ENCODE measurements at regions not wholly inside any gene's neighbourhood (a gene's known extent, or its start where the extent isn't known, plus 50 kb on each side); places are given as distances from the start of the nearest gene placed in this dataset.
"Not testable (repeated sequence)": the region's sequence is repeated elsewhere in the genome, so short reads cannot be mapped to it uniquely, and the experiment has no call there.

DNA sequence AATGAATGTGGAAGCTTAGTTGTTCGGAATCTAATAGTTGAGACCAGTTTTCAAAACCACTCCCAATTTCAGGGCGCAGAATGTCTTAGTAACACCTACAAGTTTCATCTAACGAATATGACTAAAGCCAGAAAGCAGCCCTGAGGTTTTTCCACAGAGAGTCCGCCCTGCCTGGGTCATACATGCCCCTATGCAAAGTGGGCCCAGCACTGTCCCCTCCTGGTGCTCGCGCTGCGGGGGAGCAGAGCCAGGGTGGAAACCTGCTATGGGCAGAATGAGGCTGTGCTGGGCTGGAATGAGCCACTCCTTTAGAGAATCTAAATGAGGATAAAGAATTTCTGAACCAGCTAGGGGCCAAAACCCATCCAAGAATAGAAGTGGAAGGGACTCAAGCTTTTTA, 334.0 kb downstream of the GOLGA6L6 start:
- TF ChIP-seq, protein P1, sequence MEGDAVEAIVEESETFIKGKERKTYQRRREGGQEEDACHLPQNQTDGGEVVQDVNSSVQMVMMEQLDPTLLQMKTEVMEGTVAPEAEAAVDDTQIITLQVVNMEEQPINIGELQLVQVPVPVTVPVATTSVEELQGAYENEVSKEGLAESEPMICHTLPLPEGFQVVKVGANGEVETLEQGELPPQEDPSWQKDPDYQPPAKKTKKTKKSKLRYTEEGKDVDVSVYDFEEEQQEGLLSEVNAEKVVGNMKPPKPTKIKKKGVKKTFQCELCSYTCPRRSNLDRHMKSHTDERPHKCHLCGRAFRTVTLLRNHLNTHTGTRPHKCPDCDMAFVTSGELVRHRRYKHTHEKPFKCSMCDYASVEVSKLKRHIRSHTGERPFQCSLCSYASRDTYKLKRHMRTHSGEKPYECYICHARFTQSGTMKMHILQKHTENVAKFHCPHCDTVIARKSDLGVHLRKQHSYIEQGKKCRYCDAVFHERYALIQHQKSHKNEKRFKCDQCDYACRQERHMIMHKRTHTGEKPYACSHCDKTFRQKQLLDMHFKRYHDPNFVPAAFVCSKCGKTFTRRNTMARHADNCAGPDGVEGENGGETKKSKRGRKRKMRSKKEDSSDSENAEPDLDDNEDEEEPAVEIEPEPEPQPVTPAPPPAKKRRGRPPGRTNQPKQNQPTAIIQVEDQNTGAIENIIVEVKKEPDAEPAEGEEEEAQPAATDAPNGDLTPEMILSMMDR (IDR thresholded peaks at IDR 0.05), result not testable (repeated sequence)
- not testable (repeated sequence) for TF ChIP-seq POLR2A (IDR thresholded peaks at IDR 0.05)
